ENCODE measurements at regions not wholly inside any gene's neighbourhood (a gene's known extent, or its start where the extent isn't known, plus 50 kb on each side); places are given as distances from the start of the nearest gene placed in this dataset.

- no peak for TF ChIP-seq CTCF (IDR thresholded peaks at IDR 0.05; ENCODE audit: insufficient read depth, low read depth, low read length, missing control alignments)
- no peak overlapping the region for H3K4me3 ChIP-seq (ENCODE audit: low read length)
- DNase-seq (ENCODE audit: low read depth), result no peak
Measured at GRCh38 chr13:73608157-73608516, 526.1 kb downstream of the KLF12 start.

GRCh38 chr13:73607489-73608156, 526.6 kb downstream of the KLF12 start:
- no peak overlapping the region for H3K4me3 ChIP-seq (ENCODE audit: low read length)
- TF ChIP-seq CTCF (IDR thresholded peaks at IDR 0.05; ENCODE audit: insufficient read depth, low read depth, low read length, missing control alignments), result no peak
- peak; percentile 79 for DNase-seq (ENCODE audit: low read depth)

GRCh38 chr13:73603646-73604045, 530.6 kb downstream of the KLF12 start:
- no peak for TF ChIP-seq CTCF (IDR thresholded peaks at IDR 0.05; ENCODE audit: insufficient read depth, low read depth, low read length, missing control alignments)
- no peak overlapping the region for H3K4me3 ChIP-seq (ENCODE audit: low read length)
- peak; percentile 83 for DNase-seq (ENCODE audit: low read depth)

- H3K4me3 ChIP-seq (ENCODE audit: low read length), result no peak overlapping the region
- TF ChIP-seq CTCF (IDR thresholded peaks at IDR 0.05; ENCODE audit: insufficient read depth, low read depth, low read length, missing control alignments), result no peak
- DNase-seq (ENCODE audit: low read depth), result peak; percentile 88
Measured at GRCh38 chr13:73602295-73602694, 531.9 kb downstream of the KLF12 start.

- no peak for DNase-seq (ENCODE audit: low read depth)
- TF ChIP-seq CTCF (IDR thresholded peaks at IDR 0.05; ENCODE audit: insufficient read depth, low read depth, low read length, missing control alignments), result no peak
Measured at GRCh38 chr13:73601708-73602107, 532.5 kb downstream of the KLF12 start.

GRCh38 chr13:73599232-73600128, 534.7 kb downstream of the KLF12 start:
- no peak overlapping the region for H3K4me3 ChIP-seq (ENCODE audit: low read length)
- no peak for TF ChIP-seq CTCF (IDR thresholded peaks at IDR 0.05; ENCODE audit: insufficient read depth, low read depth, low read length, missing control alignments)

More at GRCh38 chr13:73601708-73602107, 532.5 kb downstream of the KLF12 start:
- H3K4me3 ChIP-seq (ENCODE audit: low read length), result no peak overlapping the region

More at GRCh38 chr13:73599232-73600128, 534.7 kb downstream of the KLF12 start:
- peak; percentile 86 for DNase-seq (ENCODE audit: low read depth)
